ENCODE measurements at regions not wholly inside any gene's neighbourhood (a gene's known extent, or its start where the extent isn't known, plus 50 kb on each side); places are given as distances from the start of the nearest gene placed in this dataset.

- no peaks in the 10 kb centered on the region for H3K36me3 ChIP-seq
- DNase-seq, result no peak
- no peak for TF ChIP-seq CTCF (IDR thresholded peaks at IDR 0.05; ENCODE audit: low read depth, low read length)
- H3K9me3 ChIP-seq (ENCODE audit: severe bottlenecking), result no peaks in the 10 kb centered on the region
- H3K27me3 ChIP-seq (ENCODE audit: insufficient read depth, low read depth, severe bottlenecking), result no peaks in the 10 kb centered on the region
- H3K4me3 ChIP-seq (ENCODE audit: low read depth, low read length), result no peak overlapping the region
- no peak overlapping the region for H3K27ac ChIP-seq
These were observed 248.7 kb downstream of the TFCP2L1 start for GRCh38 chr2:121036226-121036692.

GRCh38 chr2:121037480-121037879 is 247.5 kb downstream of the TFCP2L1 start:
- no peaks in the 10 kb centered on the region for H3K27me3 ChIP-seq (ENCODE audit: insufficient read depth, low read depth, severe bottlenecking)
- H3K36me3 ChIP-seq, result no peaks in the 10 kb centered on the region
- TF ChIP-seq CTCF (IDR thresholded peaks at IDR 0.05; ENCODE audit: low read depth, low read length), result no peak
- H3K4me3 ChIP-seq (ENCODE audit: low read depth, low read length), result no peak overlapping the region
- no peak for DNase-seq
- H3K27ac ChIP-seq, result no peak overlapping the region
- H3K9me3 ChIP-seq (ENCODE audit: severe bottlenecking), result no peaks in the 10 kb centered on the region

GRCh38 chr2:121038031-121038430 is 247.0 kb downstream of the TFCP2L1 start:
- Histone ChIP-seq H3K27ac (no peak overlapping the region), H3K9me3 (ENCODE audit: severe bottlenecking) (no peaks in the 10 kb centered on the region), H3K4me3 (ENCODE audit: low read depth, low read length) (no peak overlapping the region), H3K27me3 (ENCODE audit: insufficient read depth, low read depth, severe bottlenecking) (no peaks in the 10 kb centered on the region), H3K36me3 (no peaks in the 10 kb centered on the region)
- no peak for TF ChIP-seq CTCF (IDR thresholded peaks at IDR 0.05; ENCODE audit: low read depth, low read length)
- no peak for DNase-seq

- TF ChIP-seq CTCF (IDR thresholded peaks at IDR 0.05; ENCODE audit: low read depth, low read length), result no peak
- no peaks in the 10 kb centered on the region for H3K36me3 ChIP-seq
- no peak overlapping the region for H3K27ac ChIP-seq
- no peaks in the 10 kb centered on the region for H3K27me3 ChIP-seq (ENCODE audit: insufficient read depth, low read depth, severe bottlenecking)
- H3K4me3 ChIP-seq (ENCODE audit: low read depth, low read length), result no peak overlapping the region
- no peak for DNase-seq
- no peaks in the 10 kb centered on the region for H3K9me3 ChIP-seq (ENCODE audit: severe bottlenecking)
These were observed 246.6 kb downstream of the TFCP2L1 start for GRCh38 chr2:121038431-121038830.

GRCh38 chr2:121038891-121039616 is 245.9 kb downstream of the TFCP2L1 start:
- no peak for DNase-seq
- no peak for TF ChIP-seq CTCF (IDR thresholded peaks at IDR 0.05; ENCODE audit: low read depth, low read length)
- H3K9me3 ChIP-seq (ENCODE audit: severe bottlenecking), result no peaks in the 10 kb centered on the region
- H3K27ac ChIP-seq, result no peak overlapping the region
- no peaks in the 10 kb centered on the region for H3K27me3 ChIP-seq (ENCODE audit: insufficient read depth, low read depth, severe bottlenecking)
- no peak overlapping the region for H3K4me3 ChIP-seq (ENCODE audit: low read depth, low read length)
- no peaks in the 10 kb centered on the region for H3K36me3 ChIP-seq

GRCh38 chr2:121039679-121040078 is 245.3 kb downstream of the TFCP2L1 start:
- Histone ChIP-seq H3K4me3 (ENCODE audit: low read depth, low read length) (no peak overlapping the region), H3K36me3 (no peaks in the 10 kb centered on the region), H3K9me3 (ENCODE audit: severe bottlenecking) (no peaks in the 10 kb centered on the region), H3K27me3 (ENCODE audit: insufficient read depth, low read depth, severe bottlenecking) (no peaks in the 10 kb centered on the region), H3K27ac (no peak overlapping the region)
- TF ChIP-seq CTCF (IDR thresholded peaks at IDR 0.05; ENCODE audit: low read depth, low read length), result no peak
- no peak for DNase-seq
